HCT116 (cell line): ENCODE measurements at regions not wholly inside any gene's neighbourhood (a gene's known extent, or its start where the extent isn't known, plus 50 kb on each side); places are given as distances from the start of the nearest gene placed in this dataset.

ENCODE experiments used
- CTCF ChIP-seq, 3 experiments: fragments of 200-600 bp in 1 of 3; sonication (generic) in 1 of 3; IDR thresholded peaks in 2 of 3; conservative IDR thresholded peaks in 1 of 3; 2 replicates each; pipeline ENCODE4 v1.5.1; 2012 to 2017; ENCODE audit warnings: low read depth in 2 of 3, low read length in 2 of 3, antibody characterized with exemption in 1 of 3, borderline replicate concordance in 1 of 3, control low read depth in 1 of 3, mild to moderate bottlenecking in 1 of 3, mixed read lengths in 1 of 3, mixed run types in 1 of 3, moderate library complexity in 1 of 3; ENCODE audit not compliant: insufficient read depth in 1 of 3
- POLR2AphosphoS5 ChIP-seq: IDR thresholded peaks from 2 replicates; pipeline ENCODE4 v1.6.1; 2011; ENCODE audit warnings: mild to moderate bottlenecking, low read depth, low read length, moderate library complexity
- REST ChIP-seq: IDR thresholded peaks from 2 replicates; pipeline ENCODE4 v1.6.1; 2012; ENCODE audit warnings: low read depth

- TF ChIP-seq REST (no peak), CTCF (IDR thresholded peaks at IDR 0.05 in 2 of 3, conservative IDR thresholded peaks at IDR 0.05 in 1 of 3; ENCODE audit: borderline replicate concordance in 1 of 3, insufficient read depth in 1 of 3, low read depth in 2 of 3, low read length in 2 of 3) (no peak), POLR2AphosphoS5 (no peak)
These were observed 211.3 kb downstream of the GPD2 start for GRCh38 chr2:156647377-156648010.
